Erythroblast (primary cell): ENCODE measurements at regions not wholly inside any gene's neighbourhood (a gene's known extent, or its start where the extent isn't known, plus 50 kb on each side); places are given as distances from the start of the nearest gene placed in this dataset.

Source experiments
- GATA1 ChIP-seq: IDR thresholded peaks from 2 replicates; pipeline ENCODE4 v1.6.1; 2011; ENCODE audit warnings: low read depth, mild to moderate bottlenecking, control low read depth, low read length, moderate library complexity
- POLR2A ChIP-seq: IDR thresholded peaks from 2 replicates; pipeline ENCODE4 v1.6.1; 2011; ENCODE audit warnings: mild to moderate bottlenecking, low read length

DNA sequence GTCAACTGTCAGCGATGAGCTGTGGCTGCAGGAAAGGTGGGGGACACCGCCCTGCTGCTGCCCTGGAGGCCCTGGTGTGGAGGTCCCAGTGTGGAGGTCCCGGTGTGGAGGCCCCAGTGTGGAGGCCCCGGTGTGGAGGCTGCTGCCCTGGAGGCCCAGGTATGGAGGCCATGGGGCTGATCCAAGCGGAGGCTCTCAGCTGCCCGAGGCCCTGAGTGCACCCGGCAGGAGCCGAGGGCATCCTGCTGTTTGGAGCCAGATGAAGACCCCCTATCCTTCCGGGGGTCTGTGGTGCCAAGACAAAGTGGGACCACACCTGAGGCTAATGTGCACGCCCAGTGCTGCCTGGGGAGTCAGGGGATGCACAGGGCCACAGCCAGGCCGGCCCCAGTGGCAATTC, 210.4 kb upstream of the SOX1 start:
- no peak for TF ChIP-seq POLR2A
- no peak for TF ChIP-seq GATA1
